ENCODE measurements at regions not wholly inside any gene's neighbourhood (a gene's known extent, or its start where the extent isn't known, plus 50 kb on each side); places are given as distances from the start of the nearest gene placed in this dataset.

DNA sequence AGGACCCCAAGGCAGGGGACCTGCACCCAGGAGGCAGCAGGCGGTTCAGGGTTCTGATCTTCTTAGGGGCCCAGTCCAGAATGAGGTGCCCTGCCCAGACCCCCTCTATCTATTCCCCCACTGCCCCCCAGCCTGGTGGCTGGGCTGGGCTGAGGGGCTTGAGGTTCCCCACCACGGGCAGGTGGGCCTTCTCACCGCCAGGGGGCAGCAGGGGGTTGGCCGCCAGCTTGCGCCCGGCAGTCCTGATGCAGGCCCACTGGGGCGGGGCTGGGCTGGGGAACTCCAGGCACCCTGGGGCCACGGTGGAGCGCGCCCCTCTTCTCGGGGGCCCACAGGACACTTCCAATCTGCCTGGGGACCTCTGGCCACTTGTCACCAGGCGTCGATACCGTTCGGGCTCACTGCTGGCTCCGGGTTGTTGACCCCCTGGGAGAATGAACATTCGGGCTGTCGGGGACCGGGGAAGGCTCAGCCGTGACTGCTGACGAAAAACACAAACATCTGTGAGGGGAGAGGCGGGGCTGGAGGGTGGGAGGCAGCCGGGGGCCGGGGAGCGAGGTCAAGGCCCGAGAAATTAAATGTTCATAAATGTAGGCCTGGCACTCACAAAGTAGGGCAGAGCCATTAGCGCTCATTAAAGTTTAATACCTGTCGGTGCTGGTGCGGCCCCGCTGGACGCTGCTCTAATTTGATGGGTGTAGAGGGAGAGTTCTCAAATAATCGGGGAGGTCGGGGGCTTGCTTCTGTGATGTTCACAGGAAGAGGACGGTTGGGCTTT, 219.3 kb upstream of the GSE1 start:
- peak overlapping the region in 1 of 2 experiments; percentile 37; a peak in 1 of 4 replicates for H3K4me3 ChIP-seq (ENCODE audit: low read depth in 2 of 2, low read length in 1 of 2)
- H3K36me3 ChIP-seq (replicated peaks in 1 of 2; ENCODE audit: control insufficient read depth in 1 of 2, insufficient read depth in 2 of 2, low read length in 1 of 2): no peaks in the 10 kb centered on the region
- no peaks in the 10 kb centered on the region for H4K20me1 ChIP-seq (ENCODE audit: insufficient read depth)
- WGBS (ENCODE audit: low lambda C conversion rate): 45% methylated on average over 21 of the region's 34 CpGs
- H3K9ac ChIP-seq: no peak overlapping the region
- H3K9me2 ChIP-seq: no peaks in the 10 kb centered on the region
- H3K4me2 ChIP-seq: peak overlapping the region; percentile 44; the same call in 1 of the 2 replicates
- peaks cover 43 to 78% of the 10 kb centered on the region in 2 experiments for H3K4me1 ChIP-seq (ENCODE audit: control insufficient read depth in 1 of 2, insufficient read depth in 2 of 2, low read depth in 1 of 2, low read length in 1 of 2)
- POLR2A ChIA-PET: interaction anchor here (1.0 kb wide), 1 partner anchor 112 kb away, joined by 3 read pairs; no protein-coding TSS in a partner anchor
- peaks cover 10% of the 10 kb centered on the region; the same call in 1 of the 2 replicates for H3K79me2 ChIP-seq (ENCODE audit: insufficient read depth)
- H3F3A ChIP-seq (replicated peaks; ENCODE audit: insufficient read depth): peaks cover 26% of the 10 kb centered on the region
- no peaks in the 10 kb centered on the region for H3K9me3 ChIP-seq
- peak; percentile 90 for DNase-seq
- CTCF ChIA-PET: interaction anchor here (0.6 to 10.1 kb wide), 34 partner anchors 11 to 279 kb away, joined by 3 to 144 read pairs (median 4); no protein-coding TSS in a partner anchor
- peak overlapping the region; percentile 75 to 99; a peak in 3 of 4 replicates for H3K27ac ChIP-seq (ENCODE audit: low read depth in 2 of 2, low read length in 1 of 2)
- H2AFZ ChIP-seq (ENCODE audit: low read depth): no peak overlapping the region
- no peaks in the 10 kb centered on the region for H3K27me3 ChIP-seq (ENCODE audit: insufficient read depth)
- TF ChIP-seq FOSL2 (IDR thresholded peaks at IDR 0.05; ENCODE audit: borderline replicate concordance, low read depth): no peak
- peak; percentile 79 for TF ChIP-seq SMC3 (IDR thresholded peaks at IDR 0.05; ENCODE audit: low read depth, low read length)
- TF ChIP-seq, protein P1, sequence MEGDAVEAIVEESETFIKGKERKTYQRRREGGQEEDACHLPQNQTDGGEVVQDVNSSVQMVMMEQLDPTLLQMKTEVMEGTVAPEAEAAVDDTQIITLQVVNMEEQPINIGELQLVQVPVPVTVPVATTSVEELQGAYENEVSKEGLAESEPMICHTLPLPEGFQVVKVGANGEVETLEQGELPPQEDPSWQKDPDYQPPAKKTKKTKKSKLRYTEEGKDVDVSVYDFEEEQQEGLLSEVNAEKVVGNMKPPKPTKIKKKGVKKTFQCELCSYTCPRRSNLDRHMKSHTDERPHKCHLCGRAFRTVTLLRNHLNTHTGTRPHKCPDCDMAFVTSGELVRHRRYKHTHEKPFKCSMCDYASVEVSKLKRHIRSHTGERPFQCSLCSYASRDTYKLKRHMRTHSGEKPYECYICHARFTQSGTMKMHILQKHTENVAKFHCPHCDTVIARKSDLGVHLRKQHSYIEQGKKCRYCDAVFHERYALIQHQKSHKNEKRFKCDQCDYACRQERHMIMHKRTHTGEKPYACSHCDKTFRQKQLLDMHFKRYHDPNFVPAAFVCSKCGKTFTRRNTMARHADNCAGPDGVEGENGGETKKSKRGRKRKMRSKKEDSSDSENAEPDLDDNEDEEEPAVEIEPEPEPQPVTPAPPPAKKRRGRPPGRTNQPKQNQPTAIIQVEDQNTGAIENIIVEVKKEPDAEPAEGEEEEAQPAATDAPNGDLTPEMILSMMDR (IDR thresholded peaks at IDR 0.05): peak; percentile 88
- no peak for TF ChIP-seq USF1 (IDR thresholded peaks at IDR 0.05; ENCODE audit: borderline replicate concordance, low read depth)
- peak; percentile 71 for TF ChIP-seq RAD21 (IDR thresholded peaks at IDR 0.05; ENCODE audit: low read length)
- TF ChIP-seq TAF1 (IDR thresholded peaks at IDR 0.05; ENCODE audit: borderline replicate concordance, low read depth, low read length): no peak
- TF ChIP-seq, protein P2, sequence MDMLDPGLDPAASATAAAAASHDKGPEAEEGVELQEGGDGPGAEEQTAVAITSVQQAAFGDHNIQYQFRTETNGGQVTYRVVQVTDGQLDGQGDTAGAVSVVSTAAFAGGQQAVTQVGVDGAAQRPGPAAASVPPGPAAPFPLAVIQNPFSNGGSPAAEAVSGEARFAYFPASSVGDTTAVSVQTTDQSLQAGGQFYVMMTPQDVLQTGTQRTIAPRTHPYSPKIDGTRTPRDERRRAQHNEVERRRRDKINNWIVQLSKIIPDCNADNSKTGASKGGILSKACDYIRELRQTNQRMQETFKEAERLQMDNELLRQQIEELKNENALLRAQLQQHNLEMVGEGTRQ (IDR thresholded peaks at IDR 0.05; ENCODE audit: borderline replicate concordance, low read depth, low read length): no peak
- TF ChIP-seq FOXJ3 (CRISPR knock-in tag; IDR thresholded peaks at IDR 0.05): peak; percentile 58
- TF ChIP-seq, protein P3, sequence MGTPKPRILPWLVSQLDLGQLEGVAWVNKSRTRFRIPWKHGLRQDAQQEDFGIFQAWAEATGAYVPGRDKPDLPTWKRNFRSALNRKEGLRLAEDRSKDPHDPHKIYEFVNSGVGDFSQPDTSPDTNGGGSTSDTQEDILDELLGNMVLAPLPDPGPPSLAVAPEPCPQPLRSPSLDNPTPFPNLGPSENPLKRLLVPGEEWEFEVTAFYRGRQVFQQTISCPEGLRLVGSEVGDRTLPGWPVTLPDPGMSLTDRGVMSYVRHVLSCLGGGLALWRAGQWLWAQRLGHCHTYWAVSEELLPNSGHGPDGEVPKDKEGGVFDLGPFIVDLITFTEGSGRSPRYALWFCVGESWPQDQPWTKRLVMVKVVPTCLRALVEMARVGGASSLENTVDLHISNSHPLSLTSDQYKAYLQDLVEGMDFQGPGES (IDR thresholded peaks at IDR 0.05; ENCODE audit: low read depth, low read length): no peak
- TF ChIP-seq GABPA (IDR thresholded peaks at IDR 0.05; ENCODE audit: low read depth): no peak
- TF ChIP-seq RCOR1 (IDR thresholded peaks at IDR 0.05; ENCODE audit: low read length): no peak
